OCI-LY7 (cell line): ENCODE measurements at regions not wholly inside any gene's neighbourhood (a gene's known extent, or its start where the extent isn't known, plus 50 kb on each side); places are given as distances from the start of the nearest gene placed in this dataset.

ENCODE experiments used
- EZH2phosphoT487 ChIP-seq: fragments of 200-600 bp; sonication (generic); IDR thresholded peaks from 2 replicates; pipeline ENCODE4 v1.6.1; 2018; ENCODE audit warnings: low read depth, borderline replicate concordance, mild to moderate bottlenecking, mixed run types, antibody characterized with exemption, low read length, moderate library complexity, mixed read lengths
- TF ChIP-seq, protein P1 (sequence below): fragments of 200-600 bp; sonication (generic); conservative IDR thresholded peaks from 2 replicates; pipeline ENCODE4 v1.5.1; 2014; ENCODE audit warnings: mild to moderate bottlenecking, antibody characterized with exemption, low read length, moderate library complexity, mixed read lengths

GRCh38 chr2:8257502-8257901 is 424.4 kb upstream of the ID2 start:
- TF ChIP-seq, protein P1, sequence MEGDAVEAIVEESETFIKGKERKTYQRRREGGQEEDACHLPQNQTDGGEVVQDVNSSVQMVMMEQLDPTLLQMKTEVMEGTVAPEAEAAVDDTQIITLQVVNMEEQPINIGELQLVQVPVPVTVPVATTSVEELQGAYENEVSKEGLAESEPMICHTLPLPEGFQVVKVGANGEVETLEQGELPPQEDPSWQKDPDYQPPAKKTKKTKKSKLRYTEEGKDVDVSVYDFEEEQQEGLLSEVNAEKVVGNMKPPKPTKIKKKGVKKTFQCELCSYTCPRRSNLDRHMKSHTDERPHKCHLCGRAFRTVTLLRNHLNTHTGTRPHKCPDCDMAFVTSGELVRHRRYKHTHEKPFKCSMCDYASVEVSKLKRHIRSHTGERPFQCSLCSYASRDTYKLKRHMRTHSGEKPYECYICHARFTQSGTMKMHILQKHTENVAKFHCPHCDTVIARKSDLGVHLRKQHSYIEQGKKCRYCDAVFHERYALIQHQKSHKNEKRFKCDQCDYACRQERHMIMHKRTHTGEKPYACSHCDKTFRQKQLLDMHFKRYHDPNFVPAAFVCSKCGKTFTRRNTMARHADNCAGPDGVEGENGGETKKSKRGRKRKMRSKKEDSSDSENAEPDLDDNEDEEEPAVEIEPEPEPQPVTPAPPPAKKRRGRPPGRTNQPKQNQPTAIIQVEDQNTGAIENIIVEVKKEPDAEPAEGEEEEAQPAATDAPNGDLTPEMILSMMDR: no peak
- no peak for TF ChIP-seq EZH2phosphoT487
